ENCODE measurements at regions not wholly inside any gene's neighbourhood (a gene's known extent, or its start where the extent isn't known, plus 50 kb on each side); places are given as distances from the start of the nearest gene placed in this dataset.

- Histone ChIP-seq H3K4me1 (no peaks in the 10 kb centered on the region), H3K4me3 (ENCODE audit: low read depth, low read length) (no peak overlapping the region), H3K36me3 (ENCODE audit: control insufficient read depth, insufficient read depth, low read length) (no peaks in the 10 kb centered on the region), H3K27me3 (replicated peaks; ENCODE audit: control insufficient read depth, insufficient read depth, low read length) (no peaks in the 10 kb centered on the region), H3K9me3 (no peaks in the 10 kb centered on the region; the same call in 1 of the 2 replicates)
- CTCF ChIA-PET: no interaction called here
- TF ChIP-seq, protein P1, sequence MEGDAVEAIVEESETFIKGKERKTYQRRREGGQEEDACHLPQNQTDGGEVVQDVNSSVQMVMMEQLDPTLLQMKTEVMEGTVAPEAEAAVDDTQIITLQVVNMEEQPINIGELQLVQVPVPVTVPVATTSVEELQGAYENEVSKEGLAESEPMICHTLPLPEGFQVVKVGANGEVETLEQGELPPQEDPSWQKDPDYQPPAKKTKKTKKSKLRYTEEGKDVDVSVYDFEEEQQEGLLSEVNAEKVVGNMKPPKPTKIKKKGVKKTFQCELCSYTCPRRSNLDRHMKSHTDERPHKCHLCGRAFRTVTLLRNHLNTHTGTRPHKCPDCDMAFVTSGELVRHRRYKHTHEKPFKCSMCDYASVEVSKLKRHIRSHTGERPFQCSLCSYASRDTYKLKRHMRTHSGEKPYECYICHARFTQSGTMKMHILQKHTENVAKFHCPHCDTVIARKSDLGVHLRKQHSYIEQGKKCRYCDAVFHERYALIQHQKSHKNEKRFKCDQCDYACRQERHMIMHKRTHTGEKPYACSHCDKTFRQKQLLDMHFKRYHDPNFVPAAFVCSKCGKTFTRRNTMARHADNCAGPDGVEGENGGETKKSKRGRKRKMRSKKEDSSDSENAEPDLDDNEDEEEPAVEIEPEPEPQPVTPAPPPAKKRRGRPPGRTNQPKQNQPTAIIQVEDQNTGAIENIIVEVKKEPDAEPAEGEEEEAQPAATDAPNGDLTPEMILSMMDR (IDR thresholded peaks at IDR 0.05; ENCODE audit: insufficient read depth in 1 of 2, low read depth in 1 of 2, low read length in 1 of 2, severe bottlenecking in 1 of 2, unreplicated experiment in 1 of 2): no peak
- H3K9me3 Mint-ChIP-seq (ENCODE audit: unreplicated experiment): no peaks in the 10 kb centered on the region
- POLR2A ChIA-PET: no interaction called here
- H3K36me3 Mint-ChIP-seq (ENCODE audit: insufficient read depth, unreplicated experiment): no peaks in the 10 kb centered on the region
- intact Hi-C loops (cut with micrococcal nuclease; ENCODE audit: unreplicated experiment): no loop called here
- H3K27ac Mint-ChIP-seq (ENCODE audit: unreplicated experiment): no peak overlapping the region
- BruUV-seq (replicated peaks): no TSS peak
- H3K4me1 Mint-ChIP-seq (ENCODE audit: low read depth, unreplicated experiment): no peaks in the 10 kb centered on the region
- no peak overlapping the region for H3K4me3 Mint-ChIP-seq (ENCODE audit: unreplicated experiment)
- no peak for DNase-seq
- H3K27me3 Mint-ChIP-seq (ENCODE audit: insufficient read depth, unreplicated experiment): peaks cover 6% of the 10 kb centered on the region
These were observed 50.4 kb upstream of the WDR11 start for GRCh38 chr10:120800528-120801323.

All from Caco-2 (cell line).